ENCODE measurements at regions not wholly inside any gene's neighbourhood (a gene's known extent, or its start where the extent isn't known, plus 50 kb on each side); places are given as distances from the start of the nearest gene placed in this dataset.

DNA sequence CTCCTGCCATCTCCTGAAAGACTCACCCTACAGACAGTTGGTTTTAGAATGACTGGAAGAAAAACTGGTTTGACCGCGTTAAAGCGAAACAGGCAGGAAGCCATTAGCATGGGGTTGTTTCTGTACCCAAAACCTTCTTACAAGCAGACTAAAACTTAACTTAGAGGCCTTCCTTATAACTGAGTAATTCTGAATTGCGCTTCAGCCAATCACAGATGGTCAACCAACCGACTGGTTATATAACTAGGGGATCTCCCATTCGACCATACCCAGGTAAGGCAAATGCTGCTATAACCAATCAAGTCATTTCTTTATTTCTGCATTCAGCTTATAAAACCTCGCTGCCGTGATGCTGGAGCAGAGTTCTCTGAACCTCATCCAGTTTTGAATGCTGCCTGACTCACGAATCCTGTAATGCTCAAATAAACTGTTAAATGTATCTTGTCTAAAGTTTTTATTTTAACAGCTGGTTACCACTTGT lies 87.8 kb upstream of the DRD2 start:
- Histone ChIP-seq H3K27me3 (no peaks in the 10 kb centered on the region), H3K4me1 (no peaks in the 10 kb centered on the region), H3K36me3 (no peaks in the 10 kb centered on the region), H3K4me3 (no peak overlapping the region), H3K9me3 (no peaks in the 10 kb centered on the region), H3K27ac (no peak overlapping the region)
- TF ChIP-seq, protein P1, sequence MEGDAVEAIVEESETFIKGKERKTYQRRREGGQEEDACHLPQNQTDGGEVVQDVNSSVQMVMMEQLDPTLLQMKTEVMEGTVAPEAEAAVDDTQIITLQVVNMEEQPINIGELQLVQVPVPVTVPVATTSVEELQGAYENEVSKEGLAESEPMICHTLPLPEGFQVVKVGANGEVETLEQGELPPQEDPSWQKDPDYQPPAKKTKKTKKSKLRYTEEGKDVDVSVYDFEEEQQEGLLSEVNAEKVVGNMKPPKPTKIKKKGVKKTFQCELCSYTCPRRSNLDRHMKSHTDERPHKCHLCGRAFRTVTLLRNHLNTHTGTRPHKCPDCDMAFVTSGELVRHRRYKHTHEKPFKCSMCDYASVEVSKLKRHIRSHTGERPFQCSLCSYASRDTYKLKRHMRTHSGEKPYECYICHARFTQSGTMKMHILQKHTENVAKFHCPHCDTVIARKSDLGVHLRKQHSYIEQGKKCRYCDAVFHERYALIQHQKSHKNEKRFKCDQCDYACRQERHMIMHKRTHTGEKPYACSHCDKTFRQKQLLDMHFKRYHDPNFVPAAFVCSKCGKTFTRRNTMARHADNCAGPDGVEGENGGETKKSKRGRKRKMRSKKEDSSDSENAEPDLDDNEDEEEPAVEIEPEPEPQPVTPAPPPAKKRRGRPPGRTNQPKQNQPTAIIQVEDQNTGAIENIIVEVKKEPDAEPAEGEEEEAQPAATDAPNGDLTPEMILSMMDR (IDR thresholded peaks at IDR 0.05) = no peak
- DNase-seq (ENCODE audit: low spot score) = no peak

DNA sequence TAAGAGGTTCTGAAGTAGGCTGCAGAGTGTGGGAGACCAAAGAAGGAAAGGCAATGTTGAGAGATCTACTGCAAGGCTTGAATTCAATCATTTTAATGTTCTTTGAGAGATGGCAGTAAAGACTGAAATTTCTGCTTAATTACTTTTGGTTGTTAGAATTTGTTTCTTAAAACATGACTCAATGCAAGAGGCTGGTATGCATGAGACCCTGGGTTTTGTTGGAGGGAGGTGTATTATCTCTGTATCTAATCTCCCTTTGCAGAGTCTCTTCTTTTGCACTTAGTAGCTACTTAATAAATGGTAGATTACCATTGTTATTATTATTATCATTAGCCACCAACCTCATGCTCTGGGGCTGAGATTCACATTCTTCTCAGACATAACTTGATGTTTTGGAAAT lies 87.4 kb upstream of the DRD2 start:
- Histone ChIP-seq H3K4me1 (no peaks in the 10 kb centered on the region), H3K36me3 (no peaks in the 10 kb centered on the region), H3K27ac (no peak overlapping the region), H3K9me3 (no peaks in the 10 kb centered on the region), H3K27me3 (no peaks in the 10 kb centered on the region), H3K4me3 (no peak overlapping the region)
- TF ChIP-seq, protein P1 (IDR thresholded peaks at IDR 0.05) = no peak
- no peak for DNase-seq (ENCODE audit: low spot score)

DNA sequence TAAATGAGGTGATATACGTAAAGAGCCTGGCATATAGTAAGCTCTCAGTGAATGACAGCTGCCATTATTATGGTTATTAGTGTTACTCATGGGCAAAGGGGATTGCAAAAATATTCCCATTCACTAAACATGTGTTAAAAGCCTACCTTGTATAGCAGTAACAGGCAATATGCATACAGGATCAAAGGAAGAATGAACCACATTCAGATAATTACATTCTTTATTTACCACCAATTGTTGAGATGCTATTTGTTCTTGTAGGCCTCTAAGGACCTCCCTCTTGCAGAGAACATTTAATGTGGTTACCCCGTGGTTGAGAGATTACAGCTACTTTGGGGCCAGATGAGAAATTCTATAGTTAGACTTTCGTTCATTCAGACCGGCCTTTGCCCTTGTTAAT lies 82.7 kb upstream of the DRD2 start:
- TF ChIP-seq, protein P1 (IDR thresholded peaks at IDR 0.05) = no peak

DNA sequence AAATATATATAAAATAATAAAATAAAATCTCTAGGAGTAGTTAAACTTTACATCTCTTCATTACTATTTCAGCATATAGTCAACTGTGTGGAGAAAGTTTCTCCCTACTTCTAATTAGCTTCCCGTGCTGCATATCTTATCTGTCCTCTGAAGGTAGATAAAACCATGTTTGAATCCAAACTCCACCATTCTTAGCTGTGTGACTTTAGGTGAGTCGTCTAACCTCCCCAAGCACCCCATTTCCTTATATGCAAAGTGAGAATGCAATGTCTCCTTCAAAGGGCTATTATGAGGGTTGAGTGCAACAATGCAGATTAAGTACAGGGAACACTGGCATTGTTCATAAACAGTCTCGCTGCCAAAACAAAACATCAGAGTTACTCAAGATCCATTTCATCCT lies 80.8 kb upstream of the DRD2 start:
- H3K27ac ChIP-seq = no peak overlapping the region
- no peak for DNase-seq (ENCODE audit: low spot score)

More for the DNA sequence above, 82.7 kb upstream of the DRD2 start:
- Histone ChIP-seq H3K4me1 (no peaks in the 10 kb centered on the region), H3K9me3 (no peaks in the 10 kb centered on the region), H3K36me3 (no peaks in the 10 kb centered on the region), H3K4me3 (no peak overlapping the region), H3K27me3 (no peaks in the 10 kb centered on the region), H3K27ac (no peak overlapping the region)
- no peak for DNase-seq (ENCODE audit: low spot score)

DNA sequence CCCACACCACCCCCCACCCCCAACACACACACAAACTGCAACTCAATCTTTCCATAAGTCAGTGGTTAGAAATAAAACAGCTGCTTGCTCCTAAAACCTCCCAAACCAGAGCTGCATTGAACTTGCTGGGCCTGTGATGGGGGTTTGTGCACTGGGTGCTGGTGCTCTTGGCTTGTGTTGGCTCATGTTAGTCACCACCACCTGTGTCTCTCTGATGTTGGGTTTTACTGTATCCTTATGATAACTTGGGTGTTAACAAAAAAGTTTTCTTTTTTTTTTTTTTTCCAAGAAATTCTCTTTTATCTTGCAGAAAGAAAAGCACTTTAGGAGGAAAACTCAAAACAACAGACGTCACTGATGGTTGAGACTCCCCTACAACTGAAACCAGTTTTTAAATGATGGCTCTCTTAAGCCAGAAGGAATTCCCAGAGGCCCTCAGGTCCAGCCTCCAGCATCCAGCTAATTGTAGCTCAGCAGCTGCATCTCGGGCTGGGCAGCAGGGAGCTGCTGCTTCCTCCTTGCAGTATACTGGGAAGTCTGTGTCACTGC lies 79.9 kb upstream of the DRD2 start:
- Histone ChIP-seq H3K4me3 (no peak overlapping the region), H3K9me3 (no peaks in the 10 kb centered on the region), H3K27ac (no peak overlapping the region), H3K4me1 (no peaks in the 10 kb centered on the region), H3K36me3 (no peaks in the 10 kb centered on the region), H3K27me3 (no peaks in the 10 kb centered on the region)
- TF ChIP-seq, protein P1 (IDR thresholded peaks at IDR 0.05) = no peak
- DNase-seq (ENCODE audit: low spot score) = no peak

More for the DNA sequence above, 80.8 kb upstream of the DRD2 start:
- TF ChIP-seq, protein P1 (IDR thresholded peaks at IDR 0.05) = no peak
- H3K27me3 ChIP-seq = no peaks in the 10 kb centered on the region
- H3K4me1 ChIP-seq = no peaks in the 10 kb centered on the region
- no peaks in the 10 kb centered on the region for H3K36me3 ChIP-seq
- H3K9me3 ChIP-seq = no peaks in the 10 kb centered on the region
- no peak overlapping the region for H3K4me3 ChIP-seq

DNA sequence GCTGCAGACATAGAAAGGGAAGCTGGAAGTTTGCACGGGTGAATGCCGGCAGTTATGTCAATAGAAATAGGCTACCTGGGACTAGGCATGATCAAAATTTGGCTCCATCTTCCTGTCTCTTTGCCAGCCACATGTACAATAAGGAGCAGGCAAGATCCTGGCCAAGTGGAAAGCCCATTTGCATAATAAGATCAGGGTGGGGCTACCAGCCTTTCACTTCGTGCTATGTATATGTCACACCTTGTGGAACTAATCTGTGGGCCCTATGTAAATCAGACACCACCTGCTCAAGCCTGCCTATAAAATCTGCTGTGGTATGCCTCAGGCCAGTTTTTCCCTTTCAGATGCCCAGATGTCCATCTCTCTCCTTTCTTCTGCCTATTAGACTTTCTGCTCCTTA lies 79.3 kb upstream of the DRD2 start:
- no peaks in the 10 kb centered on the region for H3K27me3 ChIP-seq
- no peaks in the 10 kb centered on the region for H3K4me1 ChIP-seq
- no peak for DNase-seq (ENCODE audit: low spot score)
- no peak overlapping the region for H3K27ac ChIP-seq
- H3K4me3 ChIP-seq = no peak overlapping the region
- H3K9me3 ChIP-seq = no peaks in the 10 kb centered on the region
- H3K36me3 ChIP-seq = no peaks in the 10 kb centered on the region
- TF ChIP-seq, protein P1 (IDR thresholded peaks at IDR 0.05) = no peak

Data from right atrium auricular region (tissue), 2 donors.